AG08395 (cell line): ENCODE measurements at regions not wholly inside any gene's neighbourhood (a gene's known extent, or its start where the extent isn't known, plus 50 kb on each side); places are given as distances from the start of the nearest gene placed in this dataset.
A peak's percentile ranks its signal among the peaks of the same experiment; 100 is the strongest.
"Not testable (repeated sequence)": the region's sequence is repeated elsewhere in the genome, so short reads cannot be mapped to it uniquely, and the experiment has no call there.

Experiments used
- DNase-seq: peaks from one replicate; pipeline ENCODE4 v3.0.0; 2012; ENCODE audit warnings: mixed read lengths, low spot score

DNA sequence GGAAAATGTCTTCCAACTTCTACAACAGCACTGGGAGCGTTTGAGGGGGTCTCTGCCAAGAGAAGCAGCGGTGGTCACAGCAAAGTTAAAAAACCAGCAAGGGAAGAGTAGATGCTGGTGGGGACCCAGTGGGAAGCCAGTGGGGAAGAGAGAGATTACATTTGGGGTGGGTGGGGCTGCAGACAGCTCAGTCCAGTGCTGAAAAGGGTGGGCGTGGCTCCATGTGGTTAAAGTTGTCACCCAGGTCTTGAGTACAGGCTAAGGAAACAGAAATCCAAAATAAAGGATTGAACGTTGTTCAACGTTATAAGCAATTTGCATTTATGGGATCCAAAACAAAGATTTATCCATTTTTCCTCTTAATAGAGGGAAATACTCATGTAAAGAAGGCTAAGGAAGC is 106.3 kb upstream of the LY86 start:
- no peak for DNase-seq

DNA sequence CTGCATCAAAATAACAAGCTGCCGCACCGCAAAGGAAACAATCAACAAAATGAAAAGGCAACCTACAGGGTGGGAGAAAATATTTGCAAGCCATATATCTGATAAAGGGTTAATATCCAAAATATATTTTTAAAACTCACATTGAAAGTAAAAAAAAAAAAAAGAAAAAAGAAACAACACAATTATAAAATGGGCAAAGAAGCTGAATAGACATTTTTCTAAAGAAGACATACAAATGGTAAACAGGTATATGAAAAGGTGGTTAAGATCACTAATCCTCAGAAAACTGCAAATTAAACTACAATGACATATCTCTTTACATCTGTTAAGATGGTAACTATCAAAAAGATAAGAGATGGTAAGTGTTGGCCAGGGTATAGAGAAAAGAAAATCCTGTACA is 105.4 kb upstream of the LY86 start:
- no peak for DNase-seq

DNA sequence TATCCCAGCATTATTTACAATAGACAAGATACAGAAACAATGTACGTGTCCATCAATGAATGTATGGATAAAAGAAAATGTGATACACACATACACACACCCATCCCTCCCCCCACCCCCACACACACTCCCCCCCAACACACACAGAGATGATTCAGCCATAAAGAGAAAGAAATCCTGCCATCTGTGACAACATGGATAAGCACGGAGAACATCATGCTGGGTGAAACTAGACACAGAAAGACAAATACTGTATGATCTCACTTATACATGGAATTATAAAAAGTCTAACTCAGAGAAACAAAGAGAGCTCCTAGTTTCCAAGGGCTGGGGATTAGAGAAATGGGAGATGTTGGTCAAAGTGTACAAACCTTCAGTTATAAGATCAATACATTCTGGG is 104.8 kb upstream of the LY86 start:
- DNase-seq, result no peak

DNA sequence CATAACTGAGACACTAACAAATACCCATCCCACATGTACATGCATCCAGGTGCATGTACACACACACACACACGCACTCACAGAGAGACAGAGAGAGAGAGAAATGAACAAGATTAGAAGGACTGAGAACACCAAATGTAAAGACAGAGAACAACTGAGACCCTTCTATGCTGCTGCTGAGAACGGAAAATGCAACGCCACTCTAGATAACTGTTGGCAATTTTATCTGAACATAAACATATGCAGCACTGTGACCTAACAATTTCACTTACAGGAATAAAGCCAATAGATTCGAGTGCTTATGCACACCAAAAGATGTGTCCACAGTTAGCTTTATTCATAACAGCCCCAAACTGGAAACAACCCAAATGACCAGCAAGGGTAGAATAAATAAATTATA is 103.8 kb upstream of the LY86 start:
- no peak for DNase-seq

DNA sequence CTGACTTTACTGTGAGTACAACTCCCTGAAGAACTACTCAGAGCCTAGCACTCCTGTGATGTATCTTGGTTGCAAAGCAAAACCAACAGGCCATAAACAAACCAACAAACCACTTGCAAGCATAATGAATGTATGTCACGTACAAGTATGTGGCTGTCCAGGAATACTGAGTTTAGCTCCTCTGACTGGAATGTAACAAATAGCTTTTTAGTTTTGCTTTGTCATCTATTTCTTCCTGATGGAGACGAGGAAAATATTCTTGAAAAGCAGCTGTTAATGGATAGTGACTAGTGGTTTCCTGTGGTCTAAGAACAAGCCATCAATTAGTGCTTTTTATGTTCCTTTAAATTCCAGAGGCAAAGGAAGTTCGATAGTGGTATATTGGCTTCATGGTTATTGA is 101.9 kb upstream of the LY86 start:
- DNase-seq, result no peak

DNA sequence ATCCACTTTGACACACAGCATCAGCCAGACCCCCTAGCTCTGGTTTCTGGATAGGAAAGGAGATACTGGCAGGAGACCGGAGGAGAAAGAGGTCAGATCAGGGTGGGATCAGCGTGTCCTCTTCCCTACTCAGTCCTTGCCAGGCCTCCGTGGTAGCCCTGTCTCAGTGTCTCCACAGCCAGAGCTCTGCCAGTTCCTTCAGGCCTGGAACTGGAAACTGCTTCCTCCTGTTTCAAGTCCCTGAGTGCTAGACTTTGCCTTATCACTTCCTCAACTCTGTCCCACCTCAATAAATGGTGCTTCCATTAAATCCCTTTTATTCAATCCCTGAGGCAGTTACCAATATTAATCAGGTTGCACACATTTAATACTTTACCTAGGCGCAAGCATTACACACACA is 96.8 kb upstream of the LY86 start:
- DNase-seq, result no peak

DNA sequence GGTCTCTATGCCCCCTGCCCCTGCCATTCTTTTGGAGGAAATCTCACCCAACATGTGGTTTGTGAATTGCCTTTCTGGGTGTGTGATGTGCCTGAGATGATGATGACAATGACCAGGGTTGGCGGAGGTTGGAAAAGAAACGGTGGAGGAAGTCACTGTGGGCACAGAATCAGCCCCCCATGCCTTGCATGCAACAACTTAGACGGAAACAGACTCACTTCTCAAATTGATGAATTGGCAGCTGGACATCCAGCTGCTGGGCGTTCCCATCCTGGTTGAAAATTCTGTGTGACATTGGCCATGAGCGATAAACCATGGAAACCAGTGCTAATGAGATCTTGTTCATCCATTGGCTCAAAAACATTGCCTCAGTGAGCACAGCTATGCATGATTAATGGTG is 95.8 kb upstream of the LY86 start:
- no peak for DNase-seq

DNA sequence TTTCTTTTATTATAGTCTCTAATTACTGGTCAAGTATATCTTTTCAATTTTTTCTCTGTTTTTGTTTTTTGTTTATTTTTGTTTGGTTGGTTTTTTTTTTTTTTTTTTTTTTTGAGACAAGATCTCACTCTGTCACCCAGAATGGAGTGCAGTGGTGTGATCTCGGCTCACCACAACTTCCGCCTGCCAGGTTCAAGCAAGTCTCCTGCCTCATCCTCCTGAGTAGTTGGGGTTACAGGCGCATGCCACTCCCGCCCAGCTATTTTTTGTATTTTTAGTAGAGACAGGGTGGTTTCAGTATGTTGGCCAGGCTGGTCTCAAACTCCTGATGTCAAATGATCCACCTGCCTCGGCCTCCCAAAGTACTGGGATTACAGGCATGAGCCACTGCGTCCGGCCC is 94.4 kb upstream of the LY86 start:
- DNase-seq, result not testable (repeated sequence)

DNA sequence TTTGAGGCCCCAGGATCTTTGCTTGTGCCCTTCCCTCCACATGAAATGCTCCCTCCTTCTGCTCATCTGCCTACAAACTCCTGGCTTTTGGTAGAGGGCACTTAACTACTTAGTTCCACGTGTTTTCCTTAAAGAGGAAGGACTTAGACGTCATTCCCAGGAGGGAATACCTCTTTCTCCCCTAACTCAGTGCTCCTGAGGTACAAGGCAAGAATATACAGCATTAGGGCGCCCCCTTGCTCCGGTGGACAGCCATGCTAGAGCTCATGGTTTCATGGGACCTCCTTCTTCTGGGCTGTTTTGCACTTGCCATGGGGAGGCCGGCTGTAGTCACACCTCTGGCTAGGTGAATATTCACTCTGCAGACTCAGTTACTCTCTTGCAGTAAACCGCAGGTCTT is 93.8 kb upstream of the LY86 start:
- DNase-seq, result peak; percentile 29

DNA sequence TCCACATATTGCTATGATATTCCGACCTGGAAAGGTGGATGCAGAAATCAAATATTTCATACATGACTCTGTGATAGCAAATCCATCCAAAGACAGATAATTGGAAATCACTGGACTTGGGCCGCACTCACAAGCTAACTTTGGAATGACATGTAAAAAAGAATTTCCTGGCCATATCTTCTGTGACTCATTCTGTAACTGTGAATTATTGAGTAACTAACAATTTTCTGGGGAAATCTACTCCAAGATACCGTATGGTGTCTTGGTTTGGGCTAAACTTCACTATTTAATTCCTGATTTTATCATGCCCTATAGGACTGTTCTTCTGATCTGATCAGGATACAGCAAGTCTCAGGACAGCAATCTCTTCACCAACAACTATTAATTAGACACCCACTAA is 92.7 kb upstream of the LY86 start:
- peak; percentile 18 for DNase-seq

DNA sequence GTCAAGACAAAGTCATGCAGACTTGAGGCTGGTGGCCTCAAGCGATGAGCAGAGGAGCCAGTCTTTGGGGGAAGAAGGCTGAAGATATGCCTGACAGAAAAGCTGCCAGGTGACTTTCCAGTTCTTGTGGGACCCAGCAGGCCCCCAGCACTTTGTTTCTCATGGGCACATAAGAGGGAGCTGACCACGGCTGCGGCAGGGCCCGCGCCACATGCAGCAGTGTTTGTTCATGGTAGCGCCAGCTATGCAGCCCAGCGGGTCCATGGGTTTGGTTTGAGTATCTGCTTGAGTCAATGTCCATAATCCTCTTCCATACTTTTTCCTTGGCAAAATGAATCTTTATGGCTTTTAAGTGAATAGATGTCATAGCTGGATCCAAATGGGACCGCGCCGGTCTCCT is 91.0 kb upstream of the LY86 start:
- no peak for DNase-seq

DNA sequence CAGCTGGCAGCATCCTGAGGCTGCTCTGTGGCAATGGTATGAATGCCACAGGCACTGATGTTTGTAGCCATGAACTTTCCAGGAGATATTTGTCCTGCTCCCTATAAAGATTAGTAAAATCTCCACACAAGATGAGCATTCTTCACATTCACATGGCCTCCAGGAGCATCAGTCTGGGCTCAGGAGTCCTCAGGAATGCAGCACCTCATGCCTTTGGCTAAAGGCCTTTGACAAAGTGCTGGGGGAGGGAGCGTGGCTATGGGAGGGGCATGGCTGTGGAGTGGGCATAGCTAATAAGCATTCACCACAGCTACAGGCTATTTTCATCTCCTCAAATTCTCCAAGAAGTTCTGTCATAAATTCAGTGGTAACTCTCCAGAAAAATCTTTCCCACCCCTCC is 90.5 kb upstream of the LY86 start:
- DNase-seq, result no peak

DNA sequence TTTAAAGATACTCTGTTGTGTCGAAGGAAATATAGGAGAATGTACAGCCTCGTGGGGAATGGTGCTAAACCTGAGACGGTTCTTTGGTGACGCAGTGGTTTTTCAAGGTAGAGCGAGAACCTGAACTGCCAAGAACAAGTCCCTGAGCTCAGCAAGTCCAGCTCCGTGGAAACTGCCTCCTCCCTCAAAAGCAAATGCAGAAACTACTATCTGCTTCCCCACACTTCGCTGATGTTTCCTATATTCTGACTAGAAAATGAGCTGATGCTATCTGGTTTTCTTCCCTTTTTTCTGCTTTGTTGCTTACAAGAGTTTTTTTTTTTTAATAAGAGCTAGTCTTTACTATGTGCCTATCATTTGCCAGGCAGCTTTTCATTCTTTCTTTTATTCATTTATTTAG is 85.3 kb upstream of the LY86 start:
- DNase-seq, result no peak

DNA sequence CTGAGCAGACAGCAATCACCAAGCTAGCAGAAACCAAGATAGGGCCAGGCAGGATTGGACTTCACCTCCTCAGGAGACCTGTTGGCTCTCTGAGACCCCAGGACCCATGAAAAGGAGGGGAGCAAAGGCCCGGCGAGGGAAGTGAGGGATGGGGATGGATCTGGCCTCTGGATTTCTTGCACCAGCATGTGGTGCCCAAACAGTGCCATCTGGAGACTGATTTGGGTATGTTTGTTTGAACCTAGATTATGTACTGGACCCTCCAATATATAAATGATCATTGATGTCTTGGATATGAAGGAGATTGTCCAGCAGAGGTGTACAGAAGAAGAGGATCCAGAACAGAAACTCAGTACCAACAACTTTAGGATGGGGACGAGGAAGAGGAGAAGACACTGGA is 83.4 kb upstream of the LY86 start:
- no peak for DNase-seq

DNA sequence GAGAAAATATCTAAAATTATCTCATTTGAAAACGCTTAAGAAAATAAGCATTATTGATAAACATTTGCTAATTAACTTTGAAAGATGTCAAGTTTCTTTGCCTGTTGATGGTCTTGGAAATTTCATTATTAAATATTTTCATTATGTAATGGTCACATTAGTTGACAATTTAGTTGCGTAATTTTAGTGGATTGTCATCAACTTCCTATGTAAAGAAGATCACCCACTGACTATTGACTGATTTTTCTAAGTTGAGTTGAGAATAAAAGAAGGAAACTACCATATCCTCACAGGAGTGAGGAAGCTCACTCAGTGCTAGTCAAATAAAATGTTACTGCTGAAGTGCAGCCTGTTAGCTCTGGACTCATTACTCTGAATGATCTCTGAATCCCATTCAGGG is 79.9 kb upstream of the LY86 start:
- no peak for DNase-seq

DNA sequence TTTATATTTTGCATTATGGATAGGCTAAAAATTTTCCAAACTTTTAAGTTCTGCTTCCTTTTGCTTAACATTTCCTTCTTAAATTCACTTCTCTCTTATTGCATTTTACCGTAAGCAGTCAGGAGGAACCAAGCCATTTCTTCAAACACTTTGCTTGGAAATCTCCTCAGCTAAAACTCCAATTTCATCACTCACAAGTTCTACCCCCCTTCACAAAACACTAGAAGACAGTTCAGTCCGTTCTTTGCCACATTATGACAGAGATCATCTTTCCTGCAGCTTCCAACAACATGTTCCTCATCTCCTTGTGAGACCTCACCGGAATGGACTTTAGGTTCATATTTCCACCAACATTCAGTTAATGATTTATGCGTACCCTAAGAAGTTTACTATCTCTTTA is 79.2 kb upstream of the LY86 start:
- DNase-seq, result no peak

DNA sequence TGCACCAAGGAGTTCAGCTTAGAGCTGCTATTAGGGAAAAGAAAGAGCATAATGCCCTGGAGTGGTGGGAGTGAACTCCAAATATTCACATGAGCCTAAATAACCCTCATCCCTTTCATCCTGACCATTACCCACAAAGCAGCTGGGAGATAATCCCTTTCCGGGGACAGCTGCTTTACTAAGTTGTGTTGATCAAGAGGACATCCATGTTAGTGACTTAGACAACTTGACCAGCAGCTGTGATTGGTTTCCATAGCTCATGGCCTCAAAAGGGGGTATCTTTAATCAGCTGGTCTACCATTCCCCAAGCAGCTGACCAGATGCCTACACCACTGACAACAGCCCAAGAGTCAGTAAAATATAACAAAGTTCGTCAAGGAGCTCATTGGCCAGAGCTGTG is 75.8 kb upstream of the LY86 start:
- no peak for DNase-seq

DNA sequence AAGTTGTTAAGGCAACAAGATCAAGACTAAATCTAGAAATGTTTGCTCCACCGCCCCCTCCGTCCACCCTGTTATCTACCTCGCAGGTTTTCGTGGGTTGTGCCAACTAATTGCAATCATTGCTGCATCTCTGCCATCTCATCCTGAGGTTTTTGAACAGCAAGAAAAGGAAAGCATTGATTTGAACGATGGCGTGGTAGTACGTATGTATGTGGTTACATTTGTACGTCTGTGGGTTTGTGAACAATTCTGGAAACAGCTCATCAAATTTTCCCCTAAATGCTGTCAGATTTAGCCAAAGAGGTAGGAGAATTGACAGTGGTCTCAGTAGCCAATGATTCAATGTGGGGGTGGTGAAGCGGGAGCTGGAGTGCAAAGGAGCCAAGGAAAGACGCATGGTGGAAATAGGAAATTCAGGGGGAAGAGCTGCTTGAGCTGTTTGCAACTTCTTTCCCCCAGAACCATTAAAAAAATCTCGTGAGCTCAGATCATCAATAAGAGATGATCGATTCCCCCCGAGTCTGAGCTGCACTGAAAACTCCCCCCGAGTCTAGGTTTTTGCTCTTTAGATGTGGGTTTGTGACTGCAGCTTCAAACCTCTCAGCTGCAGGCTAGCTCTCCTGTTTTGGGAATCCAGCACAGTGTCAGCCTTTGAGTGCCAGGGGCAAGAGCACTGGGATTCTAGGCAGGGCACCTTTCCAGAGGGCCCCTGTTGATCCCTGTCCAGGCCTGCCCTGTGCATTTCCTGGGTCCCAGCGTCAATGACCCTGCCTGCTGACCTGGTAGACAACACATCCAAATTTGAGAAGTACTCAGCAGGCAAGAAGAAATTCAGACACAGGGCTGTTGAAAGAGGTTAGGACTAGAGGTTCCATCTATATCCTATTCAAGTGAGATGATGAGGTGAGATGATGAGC is 72.6 kb upstream of the LY86 start:
- DNase-seq, result no peak

DNA sequence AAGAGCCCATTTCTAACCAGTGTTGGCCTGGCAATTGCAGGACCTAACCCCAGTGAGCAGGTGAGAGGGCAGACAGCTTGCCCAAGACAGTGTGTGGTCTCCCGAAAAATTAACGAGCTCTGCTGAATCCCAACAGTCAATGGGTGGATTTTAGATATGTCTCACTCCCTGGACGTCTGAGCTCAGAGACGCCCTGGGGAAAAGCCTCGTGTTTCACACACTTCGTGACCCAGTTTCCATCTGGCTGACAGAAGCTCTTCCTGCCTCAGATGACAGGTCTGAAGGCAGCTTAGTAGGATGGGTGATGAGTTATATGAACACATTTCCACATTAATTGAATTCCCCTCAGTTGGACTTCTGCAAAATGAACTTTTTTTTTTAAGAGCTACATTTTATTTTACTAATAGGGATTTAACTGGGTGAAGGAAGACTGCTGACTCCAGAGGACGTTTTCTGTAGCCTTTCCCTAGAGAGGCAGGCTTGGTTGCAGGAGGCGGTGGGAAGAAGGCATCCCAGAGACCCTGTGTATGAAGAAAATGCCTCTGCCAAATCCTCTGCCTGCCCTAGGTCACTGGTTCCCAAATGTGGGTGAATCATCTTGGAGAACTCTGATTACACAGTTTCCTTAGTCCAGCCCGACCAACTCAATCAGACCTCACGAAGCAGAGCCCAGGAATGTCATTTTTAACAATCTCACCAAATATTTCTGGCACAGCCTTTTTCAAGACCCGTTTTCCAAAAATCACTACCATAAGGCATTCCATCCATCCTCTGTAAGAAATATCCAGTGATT is 71.7 kb upstream of the LY86 start:
- DNase-seq, result no peak

DNA sequence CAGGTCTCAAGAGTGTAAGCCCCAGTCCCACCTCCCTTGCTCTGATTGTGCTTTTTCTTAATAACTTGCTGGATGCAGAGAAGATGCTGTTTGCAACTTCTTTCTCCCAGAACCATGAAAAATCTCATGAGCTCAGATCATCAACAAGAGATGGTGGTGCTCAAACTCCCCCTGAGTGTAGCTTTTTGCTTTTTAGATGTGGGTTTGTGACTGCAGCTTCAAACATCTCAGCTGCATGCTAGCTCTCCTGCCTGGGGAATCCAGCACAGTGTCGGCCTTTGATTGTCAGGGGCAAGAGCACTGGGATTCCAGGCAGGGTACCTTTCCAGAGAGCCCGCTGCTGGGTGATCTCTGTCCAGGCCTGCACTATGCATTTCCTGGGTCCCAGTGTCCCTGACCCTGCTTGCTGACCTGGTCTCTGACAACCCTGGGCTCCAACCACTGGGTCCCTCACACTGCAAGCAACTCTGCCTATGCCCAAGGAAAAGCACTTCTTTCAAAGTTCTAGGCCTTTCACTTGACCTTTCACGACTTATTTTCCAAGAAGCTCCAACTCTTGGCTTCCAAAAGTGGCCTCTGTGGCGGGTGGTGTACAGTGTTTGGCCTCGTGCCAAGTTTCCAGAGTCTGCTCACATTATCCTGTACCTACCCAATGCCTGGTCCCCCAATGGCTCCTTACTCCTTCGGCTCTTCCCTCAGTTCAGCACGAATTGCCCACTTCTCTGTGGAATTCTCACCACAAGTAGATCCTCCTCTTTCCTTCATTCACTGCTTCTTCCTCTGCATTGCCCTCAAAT is 69.7 kb upstream of the LY86 start:
- DNase-seq, result no peak

DNA sequence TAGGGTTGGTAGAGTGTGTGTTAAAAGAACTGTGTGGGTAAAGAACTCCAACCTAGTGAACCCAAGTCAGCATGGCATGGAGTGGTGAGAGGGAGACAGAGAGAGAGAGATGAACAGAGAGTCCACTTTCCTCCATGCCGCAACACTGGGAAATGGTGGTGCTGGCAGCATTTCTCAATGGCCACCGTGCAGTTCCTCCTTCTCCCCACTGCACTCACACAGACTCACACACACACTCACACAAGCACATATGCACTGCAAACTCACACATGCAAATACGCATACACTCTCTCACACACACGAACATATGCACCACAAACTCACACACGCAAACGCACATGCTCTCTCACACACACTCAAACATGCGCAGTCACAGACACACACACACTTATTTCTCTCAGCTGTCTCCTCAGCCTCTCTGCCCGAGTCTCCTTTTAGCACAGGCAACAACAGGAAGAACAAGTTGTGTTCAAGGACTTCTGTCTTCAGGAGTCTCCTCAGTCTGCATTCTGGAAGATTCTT is 66.5 kb upstream of the LY86 start:
- no peak for DNase-seq

DNA sequence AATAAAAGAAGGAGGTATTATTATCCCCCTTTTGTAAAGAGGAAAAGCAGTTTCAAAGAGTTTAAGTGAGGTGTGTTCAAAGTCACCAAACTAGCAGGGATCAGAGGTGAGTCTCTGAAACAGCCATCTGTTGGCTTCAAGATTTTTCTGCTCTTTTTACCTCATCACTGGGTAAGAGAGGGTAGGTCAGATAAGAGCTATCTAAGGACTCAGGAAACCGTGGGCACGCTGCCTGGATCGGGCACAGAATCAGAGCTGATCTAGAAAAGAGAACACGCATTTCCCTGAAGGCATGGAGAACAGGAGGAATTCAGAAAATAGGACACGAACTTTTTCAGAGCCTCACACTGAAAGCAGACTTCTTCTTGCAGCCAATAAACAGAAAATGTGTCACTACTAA is 65.8 kb upstream of the LY86 start:
- no peak for DNase-seq
